Astrocyte of the spinal cord (primary cell): ENCODE measurements at regions not wholly inside any gene's neighbourhood (a gene's known extent, or its start where the extent isn't known, plus 50 kb on each side); places are given as distances from the start of the nearest gene placed in this dataset.

Source experiments
- DNase-seq: peaks from one replicate; pipeline ENCODE4 v3.0.0; 2011; ENCODE audit warnings: low read depth, low spot score
- H3K4me3 ChIP-seq: 2 replicates; pipeline ENCODE4 v1.5.1; 2011; ENCODE audit warnings: low read depth, mild to moderate bottlenecking, low read length, moderate library complexity
- CTCF ChIP-seq: IDR thresholded peaks from 2 replicates; pipeline ENCODE4 v1.5.1; 2012; ENCODE audit warnings: low read depth, mild to moderate bottlenecking, low read length, inconsistent platforms
- in situ Hi-C: cut with HindIII; loops from 2 replicates; pipeline ENCODE4 v1.10.0; 2017; ENCODE audit warnings: low sequenced_read_pairs

DNA sequence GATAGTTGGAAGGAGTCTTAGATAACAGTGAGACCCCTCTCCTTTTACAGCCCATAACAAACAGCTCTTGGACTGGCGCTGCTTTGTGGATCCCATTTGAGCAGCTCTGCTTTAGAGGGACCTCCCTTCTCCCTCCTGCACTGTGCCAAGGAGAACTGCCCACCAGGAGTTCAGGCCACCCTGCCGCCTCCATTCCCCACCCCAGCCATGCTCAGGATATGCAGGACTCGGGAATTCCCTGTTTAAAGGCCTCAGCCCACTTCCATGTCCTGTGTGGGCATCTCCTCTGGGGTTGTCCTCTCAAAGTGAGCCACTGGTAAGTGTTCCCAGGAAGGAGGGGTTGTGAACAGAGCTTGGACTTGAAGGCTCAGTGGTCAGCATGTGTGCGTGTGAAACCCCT lies 78.9 kb upstream of the ADRA1D start:
- in situ Hi-C loops = no loop called here
- no peak for TF ChIP-seq CTCF
- DNase-seq = no peak
- no peak overlapping the region for H3K4me3 ChIP-seq

DNA sequence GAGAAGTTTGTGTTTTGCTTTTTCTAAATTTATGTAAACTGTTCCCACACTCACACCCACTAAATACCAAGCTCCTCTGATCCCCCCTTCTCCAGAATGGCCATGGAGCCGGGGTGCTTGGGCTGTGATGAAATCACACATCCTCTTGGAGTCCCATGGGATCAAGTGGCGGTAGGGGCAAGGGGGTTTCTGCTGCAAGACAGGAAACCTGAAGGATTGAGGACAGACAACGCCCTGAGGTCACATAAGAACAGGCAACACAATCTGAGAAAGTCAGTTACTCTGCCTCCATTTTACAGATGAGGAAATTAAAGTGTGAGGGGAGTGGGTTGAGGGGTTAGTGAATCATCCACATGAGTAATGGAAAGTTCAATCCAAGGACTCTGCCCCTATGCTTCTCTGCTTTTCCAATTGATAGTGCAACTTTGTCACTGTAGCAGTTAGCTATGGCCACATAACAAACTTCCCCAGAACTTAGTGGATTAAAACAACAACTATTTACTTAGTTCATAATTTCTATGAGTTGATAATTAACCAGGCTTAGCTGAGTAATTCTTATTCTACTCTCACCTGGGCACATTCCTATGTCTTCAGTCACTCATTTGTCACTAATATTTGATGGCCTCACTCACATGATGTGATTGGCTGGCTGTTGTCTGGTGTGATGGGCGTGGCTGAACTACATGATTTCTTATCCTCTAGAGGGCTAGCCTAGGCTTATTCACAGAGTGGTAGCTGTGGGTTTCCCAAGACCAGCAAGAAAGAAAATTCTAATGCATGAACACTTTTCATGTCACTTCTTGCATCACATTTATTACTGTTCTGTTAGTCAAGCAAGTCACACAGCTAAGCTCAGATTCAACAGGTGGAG lies 77.3 kb upstream of the ADRA1D start:
- no peak overlapping the region for H3K4me3 ChIP-seq
- in situ Hi-C loops = no loop called here
- no peak for DNase-seq
- TF ChIP-seq CTCF = no peak

DNA sequence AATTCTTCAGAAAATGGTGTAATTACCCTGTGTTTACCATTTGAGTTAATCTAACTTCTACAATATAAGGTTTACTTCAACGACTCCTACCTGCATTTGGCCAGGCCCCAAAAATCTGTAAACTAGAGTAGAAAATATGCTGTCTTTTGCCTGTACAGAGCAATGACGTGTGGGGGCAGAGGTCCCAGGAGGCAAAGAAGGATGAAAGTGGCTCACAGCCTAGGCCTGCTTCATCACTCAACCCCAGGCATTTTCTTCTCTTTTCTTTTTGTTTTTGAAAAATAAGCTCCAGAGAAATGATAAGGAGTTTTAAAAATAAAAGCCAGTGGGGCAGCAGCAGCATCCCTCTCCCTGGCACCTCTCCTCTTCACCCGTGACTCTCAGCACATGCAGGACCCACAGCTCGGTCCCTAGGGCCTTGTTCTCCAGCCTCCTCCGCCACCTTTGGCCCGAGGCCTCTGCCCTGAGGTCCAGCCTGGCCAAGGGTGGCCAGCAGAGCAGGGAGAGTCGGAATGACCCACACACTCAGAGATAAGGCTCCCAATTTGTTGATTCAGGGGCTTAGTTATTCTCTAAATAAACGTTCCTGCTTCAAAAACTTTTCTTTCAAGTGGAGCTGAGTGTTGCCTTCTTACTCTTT lies 76.6 kb upstream of the ADRA1D start:
- no peak for TF ChIP-seq CTCF
- in situ Hi-C loops = no loop called here
- no peak for DNase-seq
- H3K4me3 ChIP-seq = no peak overlapping the region

GRCh38 chr20:4324611-4325243 lies 75.6 kb upstream of the ADRA1D start:
- DNase-seq = no peak
- no peak overlapping the region for H3K4me3 ChIP-seq
- TF ChIP-seq CTCF = no peak
- in situ Hi-C loops = no loop called here

GRCh38 chr20:4322499-4322898 lies 73.4 kb upstream of the ADRA1D start:
- no peak overlapping the region for H3K4me3 ChIP-seq
- no peak for DNase-seq
- TF ChIP-seq CTCF = no peak
- in situ Hi-C loops = no loop called here

DNA sequence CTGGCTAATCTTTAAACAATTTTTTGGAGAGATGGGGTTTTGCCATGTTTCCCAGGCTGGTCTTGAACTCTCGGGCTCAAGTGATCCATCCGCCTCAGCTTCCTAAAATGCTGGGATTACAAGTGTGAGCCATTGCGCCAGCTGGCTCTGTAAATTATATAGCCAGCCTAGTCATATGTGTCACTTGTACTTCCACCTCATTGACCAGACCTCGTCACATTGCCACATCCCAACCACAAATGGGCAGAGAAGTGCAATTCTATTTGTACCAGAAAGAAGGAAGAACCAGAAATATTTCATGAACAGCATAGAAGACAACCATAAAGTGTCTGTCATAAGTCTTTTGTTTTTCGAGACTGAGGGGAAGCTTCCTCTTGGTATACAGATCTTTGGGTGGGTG lies 71.2 kb upstream of the ADRA1D start:
- DNase-seq = no peak
- no peak overlapping the region for H3K4me3 ChIP-seq
- in situ Hi-C loops = no loop called here
- TF ChIP-seq CTCF = no peak
